ENCODE measurements at regions not wholly inside any gene's neighbourhood (a gene's known extent, or its start where the extent isn't known, plus 50 kb on each side); places are given as distances from the start of the nearest gene placed in this dataset.

DNA sequence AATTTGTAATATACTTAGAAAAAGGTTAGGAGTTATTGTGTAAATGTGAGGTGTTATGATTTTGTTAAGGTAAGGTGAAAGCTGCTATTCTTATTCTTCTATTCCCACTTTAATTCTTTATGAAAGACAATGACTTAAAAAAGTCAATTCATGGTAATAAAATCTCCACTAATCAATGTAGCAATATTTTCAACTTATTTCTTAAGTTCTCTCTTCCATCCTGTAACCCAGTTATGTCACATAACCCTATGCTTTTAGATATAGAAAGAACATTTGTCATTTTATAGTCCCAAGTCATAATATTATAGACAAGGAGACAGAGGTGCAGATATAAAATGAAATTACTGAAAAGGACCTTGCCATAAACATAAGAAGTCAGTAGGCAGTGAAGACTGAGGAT lies 157.9 kb upstream of the SLC7A11 start:
- no peak for TF ChIP-seq FOXP2 (optimal IDR thresholded peaks at IDR 0.05; ENCODE audit: borderline replicate concordance, extremely low read depth, extremely low read length, insufficient read depth)
- TF ChIP-seq SIN3A (IDR thresholded peaks at IDR 0.05; ENCODE audit: borderline replicate concordance, insufficient read depth, low read length), result no peak
- TF ChIP-seq, protein P1, sequence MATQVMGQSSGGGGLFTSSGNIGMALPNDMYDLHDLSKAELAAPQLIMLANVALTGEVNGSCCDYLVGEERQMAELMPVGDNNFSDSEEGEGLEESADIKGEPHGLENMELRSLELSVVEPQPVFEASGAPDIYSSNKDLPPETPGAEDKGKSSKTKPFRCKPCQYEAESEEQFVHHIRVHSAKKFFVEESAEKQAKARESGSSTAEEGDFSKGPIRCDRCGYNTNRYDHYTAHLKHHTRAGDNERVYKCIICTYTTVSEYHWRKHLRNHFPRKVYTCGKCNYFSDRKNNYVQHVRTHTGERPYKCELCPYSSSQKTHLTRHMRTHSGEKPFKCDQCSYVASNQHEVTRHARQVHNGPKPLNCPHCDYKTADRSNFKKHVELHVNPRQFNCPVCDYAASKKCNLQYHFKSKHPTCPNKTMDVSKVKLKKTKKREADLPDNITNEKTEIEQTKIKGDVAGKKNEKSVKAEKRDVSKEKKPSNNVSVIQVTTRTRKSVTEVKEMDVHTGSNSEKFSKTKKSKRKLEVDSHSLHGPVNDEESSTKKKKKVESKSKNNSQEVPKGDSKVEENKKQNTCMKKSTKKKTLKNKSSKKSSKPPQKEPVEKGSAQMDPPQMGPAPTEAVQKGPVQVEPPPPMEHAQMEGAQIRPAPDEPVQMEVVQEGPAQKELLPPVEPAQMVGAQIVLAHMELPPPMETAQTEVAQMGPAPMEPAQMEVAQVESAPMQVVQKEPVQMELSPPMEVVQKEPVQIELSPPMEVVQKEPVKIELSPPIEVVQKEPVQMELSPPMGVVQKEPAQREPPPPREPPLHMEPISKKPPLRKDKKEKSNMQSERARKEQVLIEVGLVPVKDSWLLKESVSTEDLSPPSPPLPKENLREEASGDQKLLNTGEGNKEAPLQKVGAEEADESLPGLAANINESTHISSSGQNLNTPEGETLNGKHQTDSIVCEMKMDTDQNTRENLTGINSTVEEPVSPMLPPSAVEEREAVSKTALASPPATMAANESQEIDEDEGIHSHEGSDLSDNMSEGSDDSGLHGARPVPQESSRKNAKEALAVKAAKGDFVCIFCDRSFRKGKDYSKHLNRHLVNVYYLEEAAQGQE (IDR thresholded peaks at IDR 0.05; ENCODE audit: insufficient read depth in 1 of 2, low read depth in 2 of 2, low read length in 2 of 2), result no peak
- no peak for TF ChIP-seq POLR2AphosphoS5 (IDR thresholded peaks at IDR 0.05; ENCODE audit: low read depth, low read length)
- TF ChIP-seq TAF1 (IDR thresholded peaks at IDR 0.05; ENCODE audit: borderline replicate concordance, insufficient read depth, low read length), result no peak

DNA sequence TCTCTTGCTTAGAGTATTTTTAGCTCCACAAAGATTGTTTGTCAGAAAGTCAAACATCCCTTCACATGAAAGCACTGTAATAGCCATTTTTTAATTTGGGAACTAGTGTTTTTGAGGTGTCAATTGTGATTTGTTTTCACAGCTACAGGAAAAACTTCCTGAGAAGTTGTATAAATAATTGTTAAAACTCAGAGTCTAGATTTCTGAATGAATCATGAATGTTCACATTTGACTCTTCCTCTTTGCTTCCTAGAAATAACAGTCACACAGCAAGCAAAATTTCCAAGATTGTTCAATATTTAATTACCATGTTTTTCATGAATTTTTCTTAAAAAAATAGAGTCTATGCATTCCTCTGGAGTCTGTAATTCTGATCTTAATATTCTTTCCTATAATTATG lies 156.9 kb upstream of the SLC7A11 start:
- TF ChIP-seq FOXP2 (optimal IDR thresholded peaks at IDR 0.05; ENCODE audit: borderline replicate concordance, extremely low read depth, extremely low read length, insufficient read depth) (no peak), SIN3A (IDR thresholded peaks at IDR 0.05; ENCODE audit: borderline replicate concordance, insufficient read depth, low read length) (no peak), POLR2AphosphoS5 (IDR thresholded peaks at IDR 0.05; ENCODE audit: low read depth, low read length) (no peak), TAF1 (IDR thresholded peaks at IDR 0.05; ENCODE audit: borderline replicate concordance, insufficient read depth, low read length) (no peak)
- TF ChIP-seq, protein P1 (IDR thresholded peaks at IDR 0.05; ENCODE audit: insufficient read depth in 1 of 2, low read depth in 2 of 2, low read length in 2 of 2), result no peak

DNA sequence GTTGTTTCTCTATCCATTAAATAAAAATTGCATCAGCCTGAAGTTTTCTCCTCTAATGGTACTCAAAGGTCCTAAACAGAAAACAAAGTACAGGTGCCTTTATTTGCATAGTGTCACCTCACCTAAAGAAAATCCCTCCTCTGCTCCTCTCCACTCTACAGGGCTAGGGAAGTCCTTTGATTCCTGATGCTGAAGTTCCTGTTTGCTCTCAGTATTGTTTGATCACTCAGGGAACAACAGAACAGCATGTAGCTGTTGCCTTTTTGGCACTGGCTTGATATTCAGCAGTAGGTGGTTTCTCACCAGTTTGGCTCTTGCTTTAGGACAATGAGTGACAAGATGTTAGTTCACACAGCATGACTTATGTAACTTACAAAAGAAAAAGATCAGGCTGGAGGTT lies 156.2 kb upstream of the SLC7A11 start:
- no peak for TF ChIP-seq POLR2AphosphoS5 (IDR thresholded peaks at IDR 0.05; ENCODE audit: low read depth, low read length)
- no peak for TF ChIP-seq TAF1 (IDR thresholded peaks at IDR 0.05; ENCODE audit: borderline replicate concordance, insufficient read depth, low read length)
- TF ChIP-seq FOXP2 (optimal IDR thresholded peaks at IDR 0.05; ENCODE audit: borderline replicate concordance, extremely low read depth, extremely low read length, insufficient read depth), result no peak
- TF ChIP-seq, protein P1 (IDR thresholded peaks at IDR 0.05; ENCODE audit: insufficient read depth in 1 of 2, low read depth in 2 of 2, low read length in 2 of 2), result no peak
- no peak for TF ChIP-seq SIN3A (IDR thresholded peaks at IDR 0.05; ENCODE audit: borderline replicate concordance, insufficient read depth, low read length)

DNA sequence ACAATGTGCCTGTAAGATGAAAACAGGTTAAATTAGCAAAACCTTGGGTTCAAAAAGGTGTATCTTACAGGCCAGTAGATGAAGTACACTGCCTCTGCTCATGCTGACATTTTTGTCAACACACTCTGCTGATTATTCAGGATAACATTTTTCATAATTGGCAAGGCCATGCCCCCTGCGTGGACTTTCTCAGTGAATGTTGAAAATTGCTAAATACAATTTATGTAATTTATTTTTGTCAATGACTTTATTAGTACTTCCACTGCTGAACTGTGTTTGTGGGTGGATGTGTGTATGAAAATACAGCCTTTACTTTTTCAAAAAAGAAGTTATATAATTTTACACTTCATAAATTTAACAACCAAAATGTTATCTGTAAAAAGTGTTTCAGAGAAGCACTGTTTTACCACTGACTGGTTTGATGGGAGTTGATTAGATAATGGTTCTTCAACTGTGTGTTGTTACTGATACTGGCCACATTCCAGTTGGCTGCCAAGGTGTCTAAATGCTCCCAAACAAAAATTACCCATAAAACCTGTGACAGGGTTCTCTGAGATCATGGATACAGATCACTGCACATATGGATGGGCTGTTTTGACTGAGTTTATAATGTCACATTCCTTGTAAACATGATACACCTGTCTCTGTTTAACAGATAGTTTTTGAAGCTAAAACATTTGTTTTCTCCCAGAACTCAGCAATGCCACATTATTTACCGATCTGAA lies 151.9 kb upstream of the SLC7A11 start:
- no peak for TF ChIP-seq FOXP2 (optimal IDR thresholded peaks at IDR 0.05; ENCODE audit: borderline replicate concordance, extremely low read depth, extremely low read length, insufficient read depth)
- TF ChIP-seq TAF1 (IDR thresholded peaks at IDR 0.05; ENCODE audit: borderline replicate concordance, insufficient read depth, low read length), result no peak
- no peak for TF ChIP-seq POLR2AphosphoS5 (IDR thresholded peaks at IDR 0.05; ENCODE audit: low read depth, low read length)
- TF ChIP-seq SIN3A (IDR thresholded peaks at IDR 0.05; ENCODE audit: borderline replicate concordance, insufficient read depth, low read length), result no peak
- TF ChIP-seq, protein P1 (IDR thresholded peaks at IDR 0.05; ENCODE audit: insufficient read depth in 1 of 2, low read depth in 2 of 2, low read length in 2 of 2), result no peak

Measured in PFSK-1 (cell line).